ENCODE measurements at regions not wholly inside any gene's neighbourhood (a gene's known extent, or its start where the extent isn't known, plus 50 kb on each side); places are given as distances from the start of the nearest gene placed in this dataset.

GRCh38 chr12:100741084-100741711 lies 53.4 kb upstream of the ANO4 start:
- no peak for DNase-seq (ENCODE audit: low read depth in 2 of 2)

DNA sequence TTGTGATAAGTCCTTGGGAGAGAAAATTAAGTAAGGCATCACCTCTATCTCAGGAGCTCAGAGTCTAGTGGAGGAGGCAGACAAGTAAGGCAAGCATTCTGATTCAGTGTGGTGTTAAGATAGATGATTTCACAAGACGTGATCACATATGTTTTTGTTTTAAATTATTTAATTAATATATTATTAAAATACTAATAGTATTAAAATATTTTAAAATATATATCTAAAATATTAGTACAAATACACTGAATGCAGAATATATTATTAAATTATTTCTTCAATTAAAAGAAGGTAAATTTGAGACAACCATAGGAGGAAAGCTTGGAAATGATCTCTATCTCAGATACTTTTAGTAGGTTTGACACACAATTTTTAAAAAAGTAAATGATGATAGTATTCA lies 51.5 kb upstream of the ANO4 start:
- DNase-seq (ENCODE audit: low read depth in 2 of 2) = no peak

Measured in fibroblast of skin of left quadriceps (primary cell).